GM12891 (cell line): ENCODE measurements at regions not wholly inside any gene's neighbourhood (a gene's known extent, or its start where the extent isn't known, plus 50 kb on each side); places are given as distances from the start of the nearest gene placed in this dataset.

Experiments used
- POLR2A ChIP-seq: IDR thresholded peaks from 2 replicates; pipeline ENCODE4 v1.6.1; 2011; ENCODE audit warnings: low read depth, low read length, control low read depth
- POLR2AphosphoS5 ChIP-seq: IDR thresholded peaks from 2 replicates; pipeline ENCODE4 v1.6.1; 2011; ENCODE audit warnings: low read depth, low read length, control low read depth
- POU2F2 ChIP-seq: IDR thresholded peaks from 2 replicates; pipeline ENCODE4 v1.6.1; 2011; ENCODE audit warnings: low read depth, mild to moderate bottlenecking, control low read depth, low read length, moderate library complexity

- TF ChIP-seq POU2F2 (no peak), POLR2AphosphoS5 (no peak), POLR2A (no peak)
These were observed 334.0 kb upstream of the FMN2 start for GRCh38 chr1:239757716-239758115.
